ENCODE measurements at regions not wholly inside any gene's neighbourhood (a gene's known extent, or its start where the extent isn't known, plus 50 kb on each side); places are given as distances from the start of the nearest gene placed in this dataset.

GRCh38 chr1:170261669-170262068, 115.9 kb downstream of the NTMT2 start:
- H3K9me3 Mint-ChIP-seq (ENCODE audit: insufficient read depth): peaks cover 2% of the 10 kb centered on the region
- Histone ChIP-seq H2AFZ (ENCODE audit: insufficient read depth, low read depth, low read length, poor library complexity, severe bottlenecking) (no peak overlapping the region), H4K20me1 (ENCODE audit: control insufficient read depth, insufficient read depth, low read length, poor library complexity, severe bottlenecking) (no peaks in the 10 kb centered on the region), H3K4me2 (replicated peaks; ENCODE audit: low read depth, low read length, poor library complexity, severe bottlenecking) (no peak overlapping the region), H3K79me2 (ENCODE audit: control insufficient read depth, insufficient read depth, low read length) (no peaks in the 10 kb centered on the region), H3K9ac (ENCODE audit: low read length) (no peak overlapping the region), H3K36me3 (replicated peaks in 1 of 2; ENCODE audit: control extremely low read depth in 1 of 2, control insufficient read depth in 1 of 2, extremely low read depth in 1 of 2, insufficient read depth in 2 of 2, low read length in 1 of 2) (no peaks in the 10 kb centered on the region), H3K27ac (ENCODE audit: low read length in 2 of 2) (no peak overlapping the region), H3K4me1 (ENCODE audit: control insufficient read depth in 2 of 2, insufficient read depth in 2 of 2, low read length in 2 of 2) (no peaks in the 10 kb centered on the region), H3K9me3 (ENCODE audit: control extremely low read depth in 1 of 3, control insufficient read depth in 2 of 3, insufficient read depth in 1 of 3, low read length in 2 of 3) (no peaks in the 10 kb centered on the region), H3K27me3 (replicated peaks in 1 of 4; ENCODE audit: control extremely low read depth in 1 of 4, control insufficient read depth in 3 of 4, insufficient read depth in 4 of 4, low read length in 3 of 4) (no peaks in the 10 kb centered on the region), H3K4me3 (ENCODE audit: control extremely low read depth in 1 of 5, extremely low read depth in 1 of 5, insufficient read depth in 1 of 5, low read depth in 2 of 5, low read length in 4 of 5) (no peak overlapping the region)
- ATAC-seq (ENCODE audit: low read depth): no peak
- CTCF ChIA-PET: no interaction called here
- 100% methylated on average over 4 of the region's 5 CpGs for WGBS (ENCODE audit: insufficient coverage)
- no peak overlapping the region for H3K4me3 Mint-ChIP-seq
- H3K4me1 Mint-ChIP-seq: no peaks in the 10 kb centered on the region
- intact Hi-C loops (cut with micrococcal nuclease): no loop called here
- no peak for DNase-seq
- H3K27me3 Mint-ChIP-seq: peaks cover 3% of the 10 kb centered on the region
- TF ChIP-seq EZH2 (IDR thresholded peaks at IDR 0.05; ENCODE audit: borderline replicate concordance, insufficient read depth, low read depth, low read length, poor library complexity, severe bottlenecking): no peak
- H3K27ac Mint-ChIP-seq: no peak overlapping the region
- POLR2A ChIA-PET: no interaction called here

- Histone ChIP-seq H3K4me1 (ENCODE audit: control insufficient read depth in 2 of 2, insufficient read depth in 2 of 2, low read length in 2 of 2) (no peaks in the 10 kb centered on the region), H3K27ac (ENCODE audit: low read length in 2 of 2) (no peak overlapping the region), H4K20me1 (ENCODE audit: control insufficient read depth, insufficient read depth, low read length, poor library complexity, severe bottlenecking) (no peaks in the 10 kb centered on the region), H3K27me3 (replicated peaks in 1 of 4; ENCODE audit: control extremely low read depth in 1 of 4, control insufficient read depth in 3 of 4, insufficient read depth in 4 of 4, low read length in 3 of 4) (no peaks in the 10 kb centered on the region), H3K9me3 (ENCODE audit: control extremely low read depth in 1 of 3, control insufficient read depth in 2 of 3, insufficient read depth in 1 of 3, low read length in 2 of 3) (no peaks in the 10 kb centered on the region), H3K4me3 (ENCODE audit: control extremely low read depth in 1 of 5, extremely low read depth in 1 of 5, insufficient read depth in 1 of 5, low read depth in 2 of 5, low read length in 4 of 5) (no peak overlapping the region), H3K9ac (ENCODE audit: low read length) (no peak overlapping the region), H2AFZ (ENCODE audit: insufficient read depth, low read depth, low read length, poor library complexity, severe bottlenecking) (no peak overlapping the region), H3K4me2 (replicated peaks; ENCODE audit: low read depth, low read length, poor library complexity, severe bottlenecking) (no peak overlapping the region), H3K79me2 (ENCODE audit: control insufficient read depth, insufficient read depth, low read length) (no peaks in the 10 kb centered on the region), H3K36me3 (replicated peaks in 1 of 2; ENCODE audit: control extremely low read depth in 1 of 2, control insufficient read depth in 1 of 2, extremely low read depth in 1 of 2, insufficient read depth in 2 of 2, low read length in 1 of 2) (no peaks in the 10 kb centered on the region)
- ATAC-seq (ENCODE audit: low read depth) (no peak), DNase-seq (no peak)
- Mint-ChIP-seq H3K27me3 (peaks cover 3% of the 10 kb centered on the region), H3K4me1 (no peaks in the 10 kb centered on the region), H3K27ac (no peak overlapping the region), H3K4me3 (no peak overlapping the region), H3K9me3 (ENCODE audit: insufficient read depth) (no peaks in the 10 kb centered on the region)
- WGBS (ENCODE audit: insufficient coverage): 83% methylated on average over 1 of the region's 2 CpGs
- ChIA-PET POLR2A (no interaction called here), CTCF (no interaction called here)
- intact Hi-C loops (cut with micrococcal nuclease): no loop called here
- TF ChIP-seq EZH2 (IDR thresholded peaks at IDR 0.05; ENCODE audit: borderline replicate concordance, insufficient read depth, low read depth, low read length, poor library complexity, severe bottlenecking): no peak
- no peak for TF ChIP-seq CTCF (IDR thresholded peaks at IDR 0.05)
Measured at GRCh38 chr1:170262276-170262939, 116.6 kb downstream of the NTMT2 start.

Measured in B cell (primary cell).